ENCODE measurements at regions not wholly inside any gene's neighbourhood (a gene's known extent, or its start where the extent isn't known, plus 50 kb on each side); places are given as distances from the start of the nearest gene placed in this dataset.

DNA sequence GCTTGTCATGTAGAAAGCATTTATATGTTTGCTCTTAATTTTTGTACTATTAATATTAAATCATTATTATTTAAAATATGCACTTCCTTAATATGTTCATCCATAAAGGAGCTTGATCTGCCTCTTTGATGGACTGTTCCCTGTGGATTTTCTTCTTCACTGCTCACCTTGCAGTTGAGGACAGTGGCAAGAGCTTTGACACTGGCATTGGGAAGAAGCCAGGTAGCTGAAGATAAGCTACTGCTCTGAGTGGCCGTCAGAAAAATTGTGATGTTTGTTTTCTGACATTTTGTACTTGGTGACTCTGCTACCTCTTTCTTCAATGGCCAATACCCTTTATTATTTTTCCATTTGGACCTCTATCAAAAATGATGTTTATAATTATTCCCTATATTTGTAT, 349.4 kb upstream of the NOVA1 start:
- CTCF ChIA-PET = no interaction called here
- H3K27me3 ChIP-seq (replicated peaks; ENCODE audit: insufficient read depth, low read depth, low read length, poor library complexity) = no peaks in the 10 kb centered on the region
- H3K36me3 ChIP-seq (ENCODE audit: insufficient read depth, low read length, poor library complexity, severe bottlenecking) = no peaks in the 10 kb centered on the region
- H3K4me1 ChIP-seq (ENCODE audit: insufficient read depth, low read length, poor library complexity, severe bottlenecking) = no peaks in the 10 kb centered on the region
- TF ChIP-seq EZH2 (IDR thresholded peaks at IDR 0.05; ENCODE audit: borderline replicate concordance, low read depth, low read length, poor library complexity, severe bottlenecking) (no peak), CTCF (conservative IDR thresholded peaks at IDR 0.05; ENCODE audit: low read depth, low read length) (no peak)
- DNase-seq (ENCODE audit: low spot score) = no peak
- BruUV-seq (replicated peaks) = no TSS peak
- no peak overlapping the region for H3K4me3 ChIP-seq (ENCODE audit: low read depth, low read length, poor library complexity, severe bottlenecking)
- no peak overlapping the region for H3K27ac ChIP-seq (ENCODE audit: low read depth, low read length, poor library complexity, severe bottlenecking)
- POLR2A ChIA-PET (ENCODE audit: low non-redundant PET) = no interaction called here
- no peaks in the 10 kb centered on the region for H3K9me3 ChIP-seq (ENCODE audit: low read depth, low read length, poor library complexity, severe bottlenecking)
- intact Hi-C loops (cut with micrococcal nuclease; ENCODE audit: unreplicated experiment) = no loop called here

DNA sequence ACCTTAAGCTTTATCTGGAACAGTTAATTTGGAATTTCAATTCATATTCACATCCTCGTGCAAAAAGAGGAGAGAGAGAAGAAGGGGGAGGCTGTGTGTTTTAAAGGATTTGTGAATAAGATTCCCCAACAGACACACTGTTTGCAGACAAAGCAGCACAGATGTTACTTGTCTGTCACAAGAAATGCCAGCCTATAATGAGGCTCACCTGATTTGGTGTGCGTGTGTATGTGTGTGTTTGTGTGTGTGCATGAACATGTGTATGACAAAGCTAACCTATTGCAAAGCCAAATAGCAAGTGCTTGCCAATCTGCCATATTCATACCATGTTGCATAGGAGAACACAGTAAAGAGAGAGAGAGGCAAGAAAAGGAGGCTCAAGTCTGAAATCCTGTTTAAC, 361.6 kb upstream of the NOVA1 start:
- POLR2A ChIA-PET (ENCODE audit: low non-redundant PET) = no interaction called here
- Histone ChIP-seq H3K4me3 (ENCODE audit: low read depth, low read length, poor library complexity, severe bottlenecking) (no peak overlapping the region), H3K36me3 (ENCODE audit: insufficient read depth, low read length, poor library complexity, severe bottlenecking) (no peaks in the 10 kb centered on the region), H3K27me3 (replicated peaks; ENCODE audit: insufficient read depth, low read depth, low read length, poor library complexity) (no peaks in the 10 kb centered on the region), H3K27ac (ENCODE audit: low read depth, low read length, poor library complexity, severe bottlenecking) (no peak overlapping the region), H3K4me1 (ENCODE audit: insufficient read depth, low read length, poor library complexity, severe bottlenecking) (no peaks in the 10 kb centered on the region), H3K9me3 (ENCODE audit: low read depth, low read length, poor library complexity, severe bottlenecking) (no peaks in the 10 kb centered on the region)
- no peak for DNase-seq (ENCODE audit: low spot score)
- BruUV-seq (replicated peaks) = no TSS peak
- TF ChIP-seq EZH2 (IDR thresholded peaks at IDR 0.05; ENCODE audit: borderline replicate concordance, low read depth, low read length, poor library complexity, severe bottlenecking) (no peak), CTCF (conservative IDR thresholded peaks at IDR 0.05; ENCODE audit: low read depth, low read length) (no peak)
- intact Hi-C loops (cut with micrococcal nuclease; ENCODE audit: unreplicated experiment) = no loop called here
- CTCF ChIA-PET = no interaction called here

- POLR2A ChIA-PET (ENCODE audit: low non-redundant PET) = no interaction called here
- Histone ChIP-seq H3K4me1 (ENCODE audit: insufficient read depth, low read length, poor library complexity, severe bottlenecking) (no peaks in the 10 kb centered on the region), H3K9me3 (ENCODE audit: low read depth, low read length, poor library complexity, severe bottlenecking) (no peaks in the 10 kb centered on the region), H3K36me3 (ENCODE audit: insufficient read depth, low read length, poor library complexity, severe bottlenecking) (no peaks in the 10 kb centered on the region), H3K27me3 (replicated peaks; ENCODE audit: insufficient read depth, low read depth, low read length, poor library complexity) (no peaks in the 10 kb centered on the region), H3K4me3 (ENCODE audit: low read depth, low read length, poor library complexity, severe bottlenecking) (no peak overlapping the region), H3K27ac (ENCODE audit: low read depth, low read length, poor library complexity, severe bottlenecking) (no peak overlapping the region)
- CTCF ChIA-PET = no interaction called here
- BruUV-seq (replicated peaks) = no TSS peak
- DNase-seq (ENCODE audit: low spot score) = no peak
- intact Hi-C loops (cut with micrococcal nuclease; ENCODE audit: unreplicated experiment) = no loop called here
- TF ChIP-seq EZH2 (IDR thresholded peaks at IDR 0.05; ENCODE audit: borderline replicate concordance, low read depth, low read length, poor library complexity, severe bottlenecking) = no peak
- TF ChIP-seq CTCF (conservative IDR thresholded peaks at IDR 0.05; ENCODE audit: low read depth, low read length) = no peak
These were observed 362.3 kb upstream of the NOVA1 start for GRCh38 chr14:26959972-26960660.

Measured in A673 (cell line).